ENCODE measurements at regions not wholly inside any gene's neighbourhood (a gene's known extent, or its start where the extent isn't known, plus 50 kb on each side); places are given as distances from the start of the nearest gene placed in this dataset.

DNA sequence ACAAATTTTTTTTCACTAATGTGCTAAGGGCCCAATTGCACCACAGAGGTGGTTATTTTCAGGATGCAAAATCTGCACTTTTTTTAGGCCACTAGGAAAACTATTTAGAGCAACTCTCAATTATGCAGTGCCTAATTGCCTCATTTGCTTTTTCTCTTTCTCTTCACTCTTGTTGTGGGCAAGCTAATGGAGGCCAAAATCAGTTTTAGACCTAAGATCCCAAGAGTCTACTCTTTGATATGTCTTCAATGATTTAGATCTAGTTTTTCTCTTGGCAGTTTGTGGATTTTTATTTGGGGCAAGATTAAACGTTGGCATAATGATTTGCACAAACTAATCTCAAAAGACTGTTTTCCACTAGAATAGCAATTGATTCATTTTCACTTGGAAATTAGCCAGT lies 1996.9 kb downstream of the LRRC4C start:
- H3K27me3 Mint-ChIP-seq = no peaks in the 10 kb centered on the region
- H3K4me3 Mint-ChIP-seq = no peak overlapping the region
- intact Hi-C loops (cut with micrococcal nuclease) = no loop called here
- H3K4me1 Mint-ChIP-seq (ENCODE audit: low read depth) = no peaks in the 10 kb centered on the region
- H3K36me3 Mint-ChIP-seq (ENCODE audit: low read depth) = no peaks in the 10 kb centered on the region
- no peaks in the 10 kb centered on the region for H3K9me3 Mint-ChIP-seq
- H3K27ac Mint-ChIP-seq = no peak overlapping the region

DNA sequence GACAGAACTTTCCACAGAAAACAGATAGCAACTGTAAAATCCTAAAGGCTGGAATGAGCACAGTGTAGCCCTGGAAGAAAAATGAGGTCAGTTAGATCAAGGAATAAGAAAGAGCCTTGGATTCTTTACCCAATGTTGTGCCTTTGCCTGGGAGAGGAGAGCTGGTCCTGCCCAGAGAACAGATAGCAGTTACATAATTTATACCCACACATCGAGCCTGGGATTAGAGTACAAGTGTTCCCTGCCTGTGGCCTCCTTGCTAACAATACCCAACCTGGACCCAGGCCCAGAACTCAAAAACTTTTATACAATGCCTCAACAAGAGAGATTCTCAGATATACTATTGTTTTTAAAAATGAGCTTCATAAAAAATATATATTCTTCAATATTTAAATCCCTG lies 1998.4 kb downstream of the LRRC4C start:
- Mint-ChIP-seq H3K27ac (no peak overlapping the region), H3K36me3 (ENCODE audit: low read depth) (no peaks in the 10 kb centered on the region), H3K4me3 (no peak overlapping the region), H3K4me1 (ENCODE audit: low read depth) (no peaks in the 10 kb centered on the region), H3K9me3 (no peaks in the 10 kb centered on the region), H3K27me3 (no peaks in the 10 kb centered on the region)
- intact Hi-C loops (cut with micrococcal nuclease) = no loop called here

DNA sequence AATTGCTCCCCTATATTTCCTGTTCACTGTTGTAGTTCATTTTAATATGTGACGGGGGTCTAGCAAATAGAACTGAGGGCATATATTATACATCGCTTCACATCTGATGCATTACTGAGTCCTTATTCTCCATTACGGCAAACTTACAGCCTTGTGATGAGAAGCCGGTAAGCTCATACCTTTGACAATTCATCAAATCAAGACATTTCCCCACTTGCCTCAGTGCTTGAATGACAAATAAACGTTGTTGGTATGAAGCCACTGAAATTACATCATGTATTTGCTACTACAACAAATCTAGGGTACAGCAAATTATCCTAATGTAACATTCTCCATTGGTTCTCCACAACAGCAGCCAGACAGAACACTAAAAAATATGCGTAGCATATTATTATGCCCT lies 1999.8 kb downstream of the LRRC4C start:
- Mint-ChIP-seq H3K4me3 (no peak overlapping the region), H3K27me3 (no peaks in the 10 kb centered on the region)
- intact Hi-C loops (cut with micrococcal nuclease) = no loop called here

DNA sequence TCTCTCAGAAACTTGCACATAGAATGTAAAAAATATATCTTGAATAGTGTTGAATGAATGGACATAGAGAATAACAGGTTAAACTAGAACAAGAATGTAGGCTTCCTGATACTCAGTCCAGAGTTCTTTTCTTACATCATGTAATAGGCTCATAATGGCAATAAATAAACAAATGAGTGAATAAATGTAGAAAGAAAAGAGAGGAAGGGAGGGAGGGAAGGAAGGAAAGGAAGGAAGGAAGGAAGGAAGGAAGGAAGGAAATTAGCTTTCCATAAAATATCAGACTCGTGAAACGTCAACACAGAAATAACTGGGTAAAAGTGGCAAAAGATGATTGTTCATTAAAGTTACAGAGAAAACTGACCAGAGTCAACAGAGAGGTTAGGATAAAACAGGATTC lies 2001.0 kb downstream of the LRRC4C start:
- H3K36me3 Mint-ChIP-seq (ENCODE audit: low read depth) = no peaks in the 10 kb centered on the region
- no peak overlapping the region for H3K4me3 Mint-ChIP-seq
- intact Hi-C loops (cut with micrococcal nuclease) = no loop called here
- no peaks in the 10 kb centered on the region for H3K9me3 Mint-ChIP-seq
- no peak overlapping the region for H3K27ac Mint-ChIP-seq
- H3K27me3 Mint-ChIP-seq = no peaks in the 10 kb centered on the region
- H3K4me1 Mint-ChIP-seq (ENCODE audit: low read depth) = no peaks in the 10 kb centered on the region

More for the DNA sequence above, 1999.8 kb downstream of the LRRC4C start:
- Mint-ChIP-seq H3K9me3 (no peaks in the 10 kb centered on the region), H3K4me1 (ENCODE audit: low read depth) (no peaks in the 10 kb centered on the region), H3K27ac (no peak overlapping the region), H3K36me3 (ENCODE audit: low read depth) (no peaks in the 10 kb centered on the region)

- Mint-ChIP-seq H3K9me3 (peaks cover 18% of the 10 kb centered on the region), H3K27ac (no peak overlapping the region), H3K27me3 (no peaks in the 10 kb centered on the region), H3K4me1 (ENCODE audit: low read depth) (no peaks in the 10 kb centered on the region), H3K36me3 (ENCODE audit: low read depth) (no peaks in the 10 kb centered on the region), H3K4me3 (no peak overlapping the region)
- intact Hi-C loops (cut with micrococcal nuclease) = no loop called here
These were observed 2015.9 kb downstream of the LRRC4C start for GRCh38 chr11:39443424-39444022.

- Mint-ChIP-seq H3K9me3 (peaks cover 18% of the 10 kb centered on the region), H3K27ac (no peak overlapping the region), H3K36me3 (ENCODE audit: low read depth) (no peaks in the 10 kb centered on the region), H3K27me3 (no peaks in the 10 kb centered on the region), H3K4me3 (no peak overlapping the region), H3K4me1 (ENCODE audit: low read depth) (no peaks in the 10 kb centered on the region)
- intact Hi-C loops (cut with micrococcal nuclease) = no loop called here
These were observed 2017.3 kb downstream of the LRRC4C start for GRCh38 chr11:39442177-39442576.

DNA sequence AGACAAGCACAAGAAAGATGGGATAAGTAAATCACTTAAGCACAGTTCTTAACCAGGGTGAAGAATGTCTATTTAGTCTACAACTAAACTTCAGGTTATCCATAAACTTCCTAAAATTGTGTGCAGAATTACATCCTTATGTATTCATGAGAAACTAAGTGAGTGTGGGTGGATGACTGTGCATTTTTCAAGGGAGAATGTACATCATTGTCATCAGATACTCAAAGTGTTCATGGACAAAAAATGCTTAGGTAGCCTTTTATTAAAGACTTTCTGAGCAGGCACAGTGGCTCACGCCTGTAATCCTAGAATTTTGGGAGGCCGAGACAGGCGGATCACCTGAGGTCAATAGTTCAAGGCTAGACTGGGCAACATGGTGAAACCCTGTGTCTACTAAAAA lies 2023.8 kb downstream of the LRRC4C start:
- Mint-ChIP-seq H3K4me3 (no peak overlapping the region), H3K36me3 (ENCODE audit: low read depth) (no peaks in the 10 kb centered on the region), H3K27ac (no peak overlapping the region), H3K9me3 (peaks cover 9% of the 10 kb centered on the region), H3K27me3 (no peaks in the 10 kb centered on the region), H3K4me1 (ENCODE audit: low read depth) (no peaks in the 10 kb centered on the region)
- intact Hi-C loops (cut with micrococcal nuclease) = no loop called here

GRCh38 chr11:39434466-39434865 lies 2025.0 kb downstream of the LRRC4C start:
- Mint-ChIP-seq H3K27me3 (no peaks in the 10 kb centered on the region), H3K4me3 (no peak overlapping the region), H3K9me3 (no peaks in the 10 kb centered on the region), H3K4me1 (ENCODE audit: low read depth) (no peaks in the 10 kb centered on the region), H3K36me3 (ENCODE audit: low read depth) (no peaks in the 10 kb centered on the region), H3K27ac (no peak overlapping the region)
- intact Hi-C loops (cut with micrococcal nuclease) = no loop called here

DNA sequence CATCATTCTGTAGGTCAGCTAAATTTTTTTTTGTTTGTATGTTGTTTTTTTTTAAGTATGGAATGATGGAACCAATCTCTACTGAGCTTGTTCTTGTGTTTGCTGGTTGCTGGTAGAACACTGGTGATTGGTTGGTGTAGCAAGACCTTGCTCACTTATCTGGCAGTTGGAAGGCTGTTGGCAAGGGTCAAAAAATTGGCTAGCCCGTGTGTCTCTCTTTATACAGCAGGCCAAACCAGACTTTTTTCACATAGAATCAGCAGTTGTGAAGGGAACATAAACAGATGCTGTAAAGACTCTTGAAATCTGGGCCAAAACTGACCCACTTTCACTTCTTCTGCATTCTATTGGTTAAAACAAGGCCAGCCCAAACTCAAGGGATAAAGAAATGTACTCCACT lies 2026.5 kb downstream of the LRRC4C start:
- Mint-ChIP-seq H3K9me3 (peaks cover 8% of the 10 kb centered on the region), H3K4me3 (no peak overlapping the region), H3K27me3 (no peaks in the 10 kb centered on the region), H3K4me1 (ENCODE audit: low read depth) (no peaks in the 10 kb centered on the region), H3K27ac (no peak overlapping the region), H3K36me3 (ENCODE audit: low read depth) (no peaks in the 10 kb centered on the region)
- intact Hi-C loops (cut with micrococcal nuclease) = no loop called here

DNA sequence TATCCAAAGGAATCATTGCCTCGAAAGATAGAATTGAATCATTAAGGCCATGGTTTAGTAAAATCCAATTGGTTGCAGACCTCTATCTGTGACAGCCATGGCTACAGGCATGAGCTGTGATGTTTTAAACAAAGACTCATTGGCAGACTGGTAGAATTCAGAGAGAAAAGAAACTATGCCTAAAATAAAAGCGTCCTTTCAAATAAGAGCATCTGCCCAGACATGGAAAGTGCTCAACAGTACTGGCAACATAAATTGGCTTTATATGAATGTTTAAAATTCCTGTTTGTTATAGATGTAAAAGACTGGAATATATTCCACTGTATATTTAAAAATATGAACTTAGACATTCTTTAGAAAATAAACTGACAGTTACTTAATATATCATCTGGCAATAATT lies 2034.2 kb downstream of the LRRC4C start:
- H3K4me3 Mint-ChIP-seq = no peak overlapping the region
- intact Hi-C loops (cut with micrococcal nuclease) = no loop called here
- H3K27me3 Mint-ChIP-seq = no peaks in the 10 kb centered on the region
- H3K9me3 Mint-ChIP-seq = peaks cover 8% of the 10 kb centered on the region
- no peak overlapping the region for H3K27ac Mint-ChIP-seq
- no peaks in the 10 kb centered on the region for H3K4me1 Mint-ChIP-seq (ENCODE audit: low read depth)
- H3K36me3 Mint-ChIP-seq (ENCODE audit: low read depth) = no peaks in the 10 kb centered on the region

DNA sequence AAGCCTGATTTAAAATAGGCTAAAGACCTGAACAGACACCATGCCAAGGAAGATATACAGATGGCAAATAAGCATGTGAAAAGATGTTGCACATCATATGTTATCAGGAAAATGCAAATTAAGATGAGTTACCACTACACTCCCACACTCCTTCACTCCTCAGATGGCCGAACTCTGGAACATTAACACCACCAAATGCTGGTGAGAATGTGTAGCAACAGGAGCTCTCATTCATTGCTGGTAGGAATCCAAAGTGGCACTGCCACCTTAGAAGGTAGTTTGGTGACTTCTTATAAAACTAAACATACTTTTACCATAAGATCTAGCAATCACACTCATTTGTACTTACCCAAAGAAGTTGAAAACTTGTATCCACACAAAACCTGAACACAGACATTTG lies 2047.3 kb downstream of the LRRC4C start:
- Mint-ChIP-seq H3K27me3 (no peaks in the 10 kb centered on the region), H3K4me1 (ENCODE audit: low read depth) (no peaks in the 10 kb centered on the region), H3K27ac (no peak overlapping the region), H3K4me3 (no peak overlapping the region), H3K36me3 (ENCODE audit: low read depth) (no peaks in the 10 kb centered on the region), H3K9me3 (peaks cover 35% of the 10 kb centered on the region)
- intact Hi-C loops (cut with micrococcal nuclease) = no loop called here

DNA sequence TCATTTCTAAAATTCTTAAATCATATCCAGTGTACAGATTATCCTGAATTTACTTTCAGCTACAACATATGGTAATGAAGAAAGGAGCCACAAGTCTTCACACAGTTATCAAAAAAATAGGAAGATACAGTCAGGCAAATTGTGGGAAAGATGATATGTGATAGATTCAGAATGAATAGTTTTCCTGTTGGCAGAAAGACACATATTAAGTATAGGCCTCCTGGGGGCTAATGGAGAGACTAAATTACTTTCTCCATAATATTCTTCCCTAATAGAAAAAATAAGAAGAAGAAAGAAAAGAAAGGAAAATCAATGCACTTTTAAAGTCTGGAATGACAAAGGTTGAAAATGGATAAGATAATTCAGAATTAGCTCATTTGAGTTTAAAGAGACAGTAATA lies 2073.5 kb downstream of the LRRC4C start:
- H3K36me3 Mint-ChIP-seq (ENCODE audit: low read depth) = no peaks in the 10 kb centered on the region

GRCh38 chr11:39374963-39375698 lies 2084.3 kb downstream of the LRRC4C start:
- Mint-ChIP-seq H3K27ac (no peak overlapping the region), H3K4me1 (ENCODE audit: low read depth) (no peaks in the 10 kb centered on the region), H3K9me3 (no peaks in the 10 kb centered on the region), H3K36me3 (ENCODE audit: low read depth) (no peaks in the 10 kb centered on the region), H3K4me3 (no peak overlapping the region), H3K27me3 (no peaks in the 10 kb centered on the region)
- intact Hi-C loops (cut with micrococcal nuclease) = no loop called here

More for the DNA sequence above, 2073.5 kb downstream of the LRRC4C start:
- intact Hi-C loops (cut with micrococcal nuclease) = no loop called here
- peaks cover 22% of the 10 kb centered on the region for H3K9me3 Mint-ChIP-seq
- no peaks in the 10 kb centered on the region for H3K4me1 Mint-ChIP-seq (ENCODE audit: low read depth)
- H3K27me3 Mint-ChIP-seq = no peaks in the 10 kb centered on the region
- H3K27ac Mint-ChIP-seq = no peak overlapping the region
- no peak overlapping the region for H3K4me3 Mint-ChIP-seq

GRCh38 chr11:39367534-39367933 lies 2091.9 kb downstream of the LRRC4C start:
- Mint-ChIP-seq H3K36me3 (ENCODE audit: low read depth) (no peaks in the 10 kb centered on the region), H3K4me3 (no peak overlapping the region), H3K9me3 (no peaks in the 10 kb centered on the region), H3K27me3 (no peaks in the 10 kb centered on the region), H3K4me1 (ENCODE audit: low read depth) (no peaks in the 10 kb centered on the region), H3K27ac (no peak overlapping the region)
- intact Hi-C loops (cut with micrococcal nuclease) = no loop called here

All from dendritic cell treated with granulocyte-macrophage colony-stimulating factor and Interleukin-4, amounts not matched to agents 40 ng/mL and 50 ng/mL, for 4 days (primary cell).